ENCODE measurements at regions not wholly inside any gene's neighbourhood (a gene's known extent, or its start where the extent isn't known, plus 50 kb on each side); places are given as distances from the start of the nearest gene placed in this dataset.

DNA sequence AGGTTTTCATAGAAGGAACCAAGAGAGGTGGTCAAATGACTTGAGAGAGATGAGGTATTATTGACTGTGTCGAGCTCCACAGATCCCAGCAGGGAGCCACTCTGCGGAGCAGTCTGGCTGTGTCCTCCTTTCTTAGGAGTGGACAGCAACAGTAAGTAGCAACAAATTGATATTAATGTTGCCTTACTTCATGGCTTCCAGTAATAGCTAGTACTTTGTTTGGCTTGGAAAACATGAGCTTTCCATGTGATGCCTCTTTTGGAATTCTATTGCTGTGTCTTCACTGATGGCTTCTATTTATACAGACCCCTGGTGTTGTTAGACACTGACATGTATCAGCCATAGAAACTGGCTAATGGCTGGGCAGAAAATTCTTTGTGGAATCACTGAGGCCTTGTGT lies 531.2 kb upstream of the CCDC196 start:
- H3K4me2 ChIP-seq (ENCODE audit: low read length), result no peak overlapping the region
- no peaks in the 10 kb centered on the region for H4K20me1 ChIP-seq (ENCODE audit: insufficient read depth, low read length)
- H3K4me3 ChIP-seq (ENCODE audit: low read length), result no peak overlapping the region
- H3K27me3 ChIP-seq (ENCODE audit: low read depth, low read length), result peaks cover 18% of the 10 kb centered on the region
- H3K9me3 ChIP-seq (ENCODE audit: insufficient read depth, low read length), result no peaks in the 10 kb centered on the region
- no peaks in the 10 kb centered on the region for H3K36me3 ChIP-seq (replicated peaks; ENCODE audit: low read depth, low read length)
- no peak overlapping the region for H3K27ac ChIP-seq (ENCODE audit: low read length)
- H3K9ac ChIP-seq (ENCODE audit: low read length), result no peak overlapping the region
- peaks cover 20% of the 10 kb centered on the region for H3K4me1 ChIP-seq (ENCODE audit: low read length)
- no peak overlapping the region for H2AFZ ChIP-seq (ENCODE audit: low read depth, low read length)
- H3K79me2 ChIP-seq (ENCODE audit: low read length), result no peaks in the 10 kb centered on the region
- TF ChIP-seq EZH2phosphoT487 (IDR thresholded peaks at IDR 0.05; ENCODE audit: low read depth), result no peak
- TF ChIP-seq, protein P1, sequence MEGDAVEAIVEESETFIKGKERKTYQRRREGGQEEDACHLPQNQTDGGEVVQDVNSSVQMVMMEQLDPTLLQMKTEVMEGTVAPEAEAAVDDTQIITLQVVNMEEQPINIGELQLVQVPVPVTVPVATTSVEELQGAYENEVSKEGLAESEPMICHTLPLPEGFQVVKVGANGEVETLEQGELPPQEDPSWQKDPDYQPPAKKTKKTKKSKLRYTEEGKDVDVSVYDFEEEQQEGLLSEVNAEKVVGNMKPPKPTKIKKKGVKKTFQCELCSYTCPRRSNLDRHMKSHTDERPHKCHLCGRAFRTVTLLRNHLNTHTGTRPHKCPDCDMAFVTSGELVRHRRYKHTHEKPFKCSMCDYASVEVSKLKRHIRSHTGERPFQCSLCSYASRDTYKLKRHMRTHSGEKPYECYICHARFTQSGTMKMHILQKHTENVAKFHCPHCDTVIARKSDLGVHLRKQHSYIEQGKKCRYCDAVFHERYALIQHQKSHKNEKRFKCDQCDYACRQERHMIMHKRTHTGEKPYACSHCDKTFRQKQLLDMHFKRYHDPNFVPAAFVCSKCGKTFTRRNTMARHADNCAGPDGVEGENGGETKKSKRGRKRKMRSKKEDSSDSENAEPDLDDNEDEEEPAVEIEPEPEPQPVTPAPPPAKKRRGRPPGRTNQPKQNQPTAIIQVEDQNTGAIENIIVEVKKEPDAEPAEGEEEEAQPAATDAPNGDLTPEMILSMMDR (IDR thresholded peaks at IDR 0.05; ENCODE audit: low read depth, low read length), result no peak

DNA sequence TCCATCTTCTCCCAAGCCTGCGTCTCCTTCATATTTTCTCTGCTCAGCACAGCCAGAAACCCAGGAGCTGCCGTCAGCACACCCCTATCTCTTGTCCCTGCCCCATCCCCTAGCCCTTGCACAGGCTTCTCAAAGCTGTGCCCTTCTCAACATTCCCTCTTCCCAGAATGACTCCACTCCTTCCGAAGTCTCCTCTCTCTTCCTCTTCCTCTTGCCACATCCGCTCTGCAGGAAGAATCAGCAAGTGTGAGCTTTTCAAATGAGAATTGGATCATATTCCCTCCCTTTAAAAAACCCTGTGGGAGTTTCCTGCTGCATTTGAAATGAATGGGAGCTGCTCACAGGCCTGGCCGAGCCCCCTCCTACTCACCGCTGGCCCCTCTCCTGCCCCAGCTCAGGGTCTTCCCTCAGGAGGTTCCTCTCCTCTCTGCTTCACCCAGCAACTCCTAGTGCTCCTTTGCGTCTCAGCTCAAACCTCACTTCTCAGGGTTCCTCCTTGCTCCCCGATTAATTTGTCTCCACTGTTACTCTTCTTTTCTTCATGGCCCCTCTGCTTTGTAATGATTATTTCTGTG lies 528.5 kb upstream of the CCDC196 start:
- Histone ChIP-seq H2AFZ (ENCODE audit: low read depth, low read length) (no peak overlapping the region), H3K4me1 (ENCODE audit: low read length) (peaks cover 15% of the 10 kb centered on the region; the same call in 1 of the 2 replicates)
- TF ChIP-seq, protein P1 (IDR thresholded peaks at IDR 0.05; ENCODE audit: low read depth, low read length), result no peak
- TF ChIP-seq EZH2phosphoT487 (IDR thresholded peaks at IDR 0.05; ENCODE audit: low read depth), result no peak

DNA sequence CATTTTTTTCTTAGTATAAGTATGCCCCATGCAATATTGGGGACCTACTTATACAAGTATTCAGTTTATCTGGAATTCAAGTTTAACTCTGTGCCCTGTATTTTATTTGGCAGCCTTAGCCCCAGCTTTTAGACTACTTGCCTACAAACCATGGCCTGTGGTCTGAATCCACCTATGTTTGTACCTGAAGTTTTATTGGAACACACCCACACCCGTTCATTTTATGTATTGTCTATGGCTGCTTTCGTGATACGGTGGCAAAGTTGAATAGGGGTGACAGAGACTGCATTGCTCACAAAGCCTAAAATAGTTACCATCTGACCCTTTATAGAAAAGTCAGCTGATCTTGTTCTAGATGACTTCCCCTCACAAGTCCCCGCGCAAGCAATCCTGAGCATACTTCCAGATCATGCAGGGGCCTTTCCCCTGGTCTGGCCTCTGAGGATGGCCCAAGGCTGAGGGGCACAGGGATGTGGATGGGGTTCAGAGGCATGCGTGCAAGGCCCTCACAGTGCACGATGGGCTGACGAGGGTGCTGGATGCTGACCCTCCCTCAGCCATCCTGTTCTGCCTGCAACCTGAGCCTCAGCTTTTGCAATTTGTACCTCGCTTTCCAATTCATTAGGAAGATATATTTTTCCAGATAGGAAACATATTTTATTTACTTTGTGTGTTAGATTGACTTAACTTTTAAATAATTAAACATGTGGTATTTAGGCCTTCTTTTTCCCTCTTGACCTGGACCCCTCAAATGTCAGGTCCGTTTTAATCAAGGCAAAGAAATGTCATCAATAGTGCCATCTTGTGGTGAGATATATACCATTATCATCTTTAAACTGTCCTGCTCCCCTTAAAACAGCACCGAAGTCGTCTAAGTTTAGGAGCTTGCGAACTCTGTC lies 527.3 kb upstream of the CCDC196 start:
- H3K36me3 ChIP-seq (replicated peaks; ENCODE audit: low read depth, low read length), result no peaks in the 10 kb centered on the region
- H3K4me1 ChIP-seq (ENCODE audit: low read length), result peaks cover 15% of the 10 kb centered on the region; the same call in 1 of the 2 replicates
- H3K79me2 ChIP-seq (ENCODE audit: low read length), result no peaks in the 10 kb centered on the region
- no peak overlapping the region for H3K4me2 ChIP-seq (ENCODE audit: low read length)
- H3K9me3 ChIP-seq (ENCODE audit: insufficient read depth, low read length), result no peaks in the 10 kb centered on the region
- TF ChIP-seq EZH2phosphoT487 (IDR thresholded peaks at IDR 0.05; ENCODE audit: low read depth), result no peak
- TF ChIP-seq, protein P1 (IDR thresholded peaks at IDR 0.05; ENCODE audit: low read depth, low read length), result peak; percentile 63
- no peak overlapping the region for H3K27ac ChIP-seq (ENCODE audit: low read length)
- H4K20me1 ChIP-seq (ENCODE audit: insufficient read depth, low read length), result no peaks in the 10 kb centered on the region
- H3K27me3 ChIP-seq (ENCODE audit: low read depth, low read length), result peaks cover 35% of the 10 kb centered on the region
- no peak overlapping the region for H2AFZ ChIP-seq (ENCODE audit: low read depth, low read length)
- no peak overlapping the region for H3K9ac ChIP-seq (ENCODE audit: low read length)
- no peak overlapping the region for H3K4me3 ChIP-seq (ENCODE audit: low read length)

More for the DNA sequence above, 528.5 kb upstream of the CCDC196 start:
- H3K36me3 ChIP-seq (replicated peaks; ENCODE audit: low read depth, low read length), result no peaks in the 10 kb centered on the region
- H4K20me1 ChIP-seq (ENCODE audit: insufficient read depth, low read length), result no peaks in the 10 kb centered on the region
- H3K9me3 ChIP-seq (ENCODE audit: insufficient read depth, low read length), result no peaks in the 10 kb centered on the region
- no peaks in the 10 kb centered on the region for H3K79me2 ChIP-seq (ENCODE audit: low read length)
- H3K27ac ChIP-seq (ENCODE audit: low read length), result no peak overlapping the region
- no peak overlapping the region for H3K4me3 ChIP-seq (ENCODE audit: low read length)
- H3K27me3 ChIP-seq (ENCODE audit: low read depth, low read length), result peaks cover 25% of the 10 kb centered on the region
- H3K9ac ChIP-seq (ENCODE audit: low read length), result no peak overlapping the region
- no peak overlapping the region for H3K4me2 ChIP-seq (ENCODE audit: low read length)

DNA sequence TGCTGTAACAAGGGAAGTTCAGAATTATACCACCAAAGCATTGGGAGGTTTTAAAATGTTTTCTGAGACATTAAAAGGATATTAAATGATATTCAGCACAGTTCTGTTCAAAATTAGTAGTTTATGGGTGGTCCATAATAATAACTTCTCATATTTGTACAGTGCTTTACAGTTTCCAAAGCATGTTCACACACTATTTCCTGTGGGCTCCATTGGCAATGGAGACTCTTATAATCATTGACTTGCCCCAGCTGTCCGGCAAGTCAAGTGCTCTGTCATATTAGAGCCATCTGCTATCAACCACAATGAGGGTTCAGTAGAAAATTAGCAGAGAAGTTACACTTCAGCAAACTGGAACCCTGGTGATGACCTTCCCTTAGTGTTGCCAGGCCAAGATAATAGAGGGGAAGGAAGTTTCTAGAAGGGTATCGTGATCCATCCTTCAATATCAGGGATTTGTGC lies 526.6 kb upstream of the CCDC196 start:
- no peaks in the 10 kb centered on the region for H3K79me2 ChIP-seq (ENCODE audit: low read length)
- H2AFZ ChIP-seq (ENCODE audit: low read depth, low read length), result no peak overlapping the region

More for the DNA sequence above, 526.6 kb upstream of the CCDC196 start:
- Histone ChIP-seq H3K9me3 (ENCODE audit: insufficient read depth, low read length) (no peaks in the 10 kb centered on the region), H3K4me3 (ENCODE audit: low read length) (no peak overlapping the region), H4K20me1 (ENCODE audit: insufficient read depth, low read length) (no peaks in the 10 kb centered on the region), H3K4me1 (ENCODE audit: low read length) (peaks cover 15% of the 10 kb centered on the region; the same call in 1 of the 2 replicates), H3K27ac (ENCODE audit: low read length) (no peak overlapping the region), H3K36me3 (replicated peaks; ENCODE audit: low read depth, low read length) (no peaks in the 10 kb centered on the region), H3K27me3 (ENCODE audit: low read depth, low read length) (peaks cover 38% of the 10 kb centered on the region), H3K4me2 (ENCODE audit: low read length) (no peak overlapping the region), H3K9ac (ENCODE audit: low read length) (no peak overlapping the region)
- TF ChIP-seq EZH2phosphoT487 (IDR thresholded peaks at IDR 0.05; ENCODE audit: low read depth), result no peak
- TF ChIP-seq, protein P1 (IDR thresholded peaks at IDR 0.05; ENCODE audit: low read depth, low read length), result no peak
